ENCODE measurements at regions not wholly inside any gene's neighbourhood (a gene's known extent, or its start where the extent isn't known, plus 50 kb on each side); places are given as distances from the start of the nearest gene placed in this dataset.
A peak's percentile ranks its signal among the peaks of the same experiment; 100 is the strongest.

- Histone ChIP-seq H3K27me3 (ENCODE audit: control insufficient read depth, insufficient read depth, low read length) (no peaks in the 10 kb centered on the region), H3K9ac (ENCODE audit: insufficient read depth, low read length) (no peak overlapping the region), H2AFZ (ENCODE audit: low read length) (no peak overlapping the region), H4K20me1 (ENCODE audit: control insufficient read depth, extremely low read depth, insufficient read depth, low read length) (no peaks in the 10 kb centered on the region), H3K4me2 (ENCODE audit: extremely low read depth, insufficient read depth, low read length) (no peak overlapping the region), H3K36me3 (ENCODE audit: control insufficient read depth, insufficient read depth, low read length) (no peaks in the 10 kb centered on the region), H3K27ac (ENCODE audit: insufficient read depth, low read length) (no peak overlapping the region), H3K4me1 (ENCODE audit: control insufficient read depth, extremely low read depth, insufficient read depth, low read length) (no peaks in the 10 kb centered on the region), H3K9me3 (ENCODE audit: control insufficient read depth, insufficient read depth, low read depth, low read length) (no peaks in the 10 kb centered on the region), H3K4me3 (replicated peaks in 1 of 4; ENCODE audit: control extremely low read depth in 1 of 4, insufficient read depth in 1 of 4, low read depth in 3 of 4, low read length in 4 of 4) (no peak overlapping the region), H3K79me2 (ENCODE audit: control insufficient read depth, insufficient read depth, low read length) (no peaks in the 10 kb centered on the region)
- no peak for DNase-seq (ENCODE audit: low read depth in 2 of 2)
- no peak for TF ChIP-seq CTCF (conservative IDR thresholded peaks at IDR 0.05 in 1 of 2, IDR thresholded peaks at IDR 0.05 in 1 of 2; ENCODE audit: low read depth in 1 of 2, low read length in 2 of 2)
- no peak for TF ChIP-seq EZH2 (IDR thresholded peaks at IDR 0.05; ENCODE audit: low read length, missing control alignments)
Observed at GRCh38 chr4:136699905-136700304, 832.4 kb downstream of the PCDH18 start.

DNA sequence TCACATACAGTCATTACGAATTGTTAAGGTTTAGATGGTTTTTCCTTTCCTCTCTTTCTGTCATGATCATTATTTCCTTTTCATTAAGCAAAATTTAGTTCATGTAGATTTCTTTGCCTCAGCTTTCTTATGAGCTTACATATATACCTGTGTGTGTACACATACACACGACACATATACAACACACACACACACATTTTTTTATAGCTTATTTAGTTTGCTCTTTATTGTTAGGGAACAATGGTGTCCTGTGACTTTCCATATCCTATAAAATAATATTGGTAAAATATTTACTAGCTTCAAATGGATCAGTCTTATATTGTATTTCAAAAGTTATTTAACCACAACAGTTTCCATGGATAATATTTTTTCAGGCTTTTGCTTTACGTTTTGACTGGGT lies 840.7 kb downstream of the PCDH18 start:
- no peak overlapping the region for H3K4me2 ChIP-seq (ENCODE audit: extremely low read depth, insufficient read depth, low read length)
- TF ChIP-seq EZH2 (IDR thresholded peaks at IDR 0.05; ENCODE audit: low read length, missing control alignments): no peak
- TF ChIP-seq CTCF (conservative IDR thresholded peaks at IDR 0.05 in 1 of 2, IDR thresholded peaks at IDR 0.05 in 1 of 2; ENCODE audit: low read depth in 1 of 2, low read length in 2 of 2): no peak
- no peak overlapping the region for H3K27ac ChIP-seq (ENCODE audit: insufficient read depth, low read length)
- no peaks in the 10 kb centered on the region for H3K27me3 ChIP-seq (ENCODE audit: control insufficient read depth, insufficient read depth, low read length)
- H3K9ac ChIP-seq (ENCODE audit: insufficient read depth, low read length): no peak overlapping the region
- H3K4me3 ChIP-seq (replicated peaks in 1 of 4; ENCODE audit: control extremely low read depth in 1 of 4, insufficient read depth in 1 of 4, low read depth in 3 of 4, low read length in 4 of 4): no peak overlapping the region
- H3K36me3 ChIP-seq (ENCODE audit: control insufficient read depth, insufficient read depth, low read length): no peaks in the 10 kb centered on the region
- no peak overlapping the region for H2AFZ ChIP-seq (ENCODE audit: low read length)
- H3K4me1 ChIP-seq (ENCODE audit: control insufficient read depth, extremely low read depth, insufficient read depth, low read length): no peaks in the 10 kb centered on the region
- no peaks in the 10 kb centered on the region for H4K20me1 ChIP-seq (ENCODE audit: control insufficient read depth, extremely low read depth, insufficient read depth, low read length)
- no peaks in the 10 kb centered on the region for H3K79me2 ChIP-seq (ENCODE audit: control insufficient read depth, insufficient read depth, low read length)
- no peaks in the 10 kb centered on the region for H3K9me3 ChIP-seq (ENCODE audit: control insufficient read depth, insufficient read depth, low read depth, low read length)
- DNase-seq (ENCODE audit: low read depth in 2 of 2): no peak

DNA sequence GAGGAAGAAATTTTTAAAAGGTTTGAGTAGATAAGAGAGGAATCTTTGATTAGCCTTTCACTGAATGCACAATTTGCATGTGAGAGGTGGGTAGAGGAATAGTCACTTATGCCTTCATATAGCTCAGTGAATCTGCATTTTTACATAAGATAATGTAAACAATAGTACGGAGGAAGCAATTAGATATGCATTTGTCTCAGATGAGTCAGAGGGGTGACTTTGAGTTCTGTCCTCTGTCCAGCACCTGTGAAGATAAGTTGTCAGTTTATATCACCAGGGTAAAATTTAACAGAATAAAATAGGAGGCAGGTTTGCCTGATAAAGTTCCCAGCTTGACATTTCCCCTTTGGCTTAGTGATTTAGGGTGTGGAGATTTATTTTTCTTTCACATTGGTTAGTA lies 841.9 kb downstream of the PCDH18 start:
- H3K36me3 ChIP-seq (ENCODE audit: control insufficient read depth, insufficient read depth, low read length): no peaks in the 10 kb centered on the region
- DNase-seq (ENCODE audit: low read depth in 2 of 2): peak in 1 of 2 donors; percentile 25
- no peaks in the 10 kb centered on the region for H3K79me2 ChIP-seq (ENCODE audit: control insufficient read depth, insufficient read depth, low read length)
- TF ChIP-seq CTCF (conservative IDR thresholded peaks at IDR 0.05 in 1 of 2, IDR thresholded peaks at IDR 0.05 in 1 of 2; ENCODE audit: low read depth in 1 of 2, low read length in 2 of 2) (no peak), EZH2 (IDR thresholded peaks at IDR 0.05; ENCODE audit: low read length, missing control alignments) (no peak)
- H4K20me1 ChIP-seq (ENCODE audit: control insufficient read depth, extremely low read depth, insufficient read depth, low read length): no peaks in the 10 kb centered on the region
- H3K4me3 ChIP-seq (replicated peaks in 1 of 4; ENCODE audit: control extremely low read depth in 1 of 4, insufficient read depth in 1 of 4, low read depth in 3 of 4, low read length in 4 of 4): no peak overlapping the region
- H3K27ac ChIP-seq (ENCODE audit: insufficient read depth, low read length): no peak overlapping the region
- no peak overlapping the region for H2AFZ ChIP-seq (ENCODE audit: low read length)
- H3K4me1 ChIP-seq (ENCODE audit: control insufficient read depth, extremely low read depth, insufficient read depth, low read length): no peaks in the 10 kb centered on the region
- no peaks in the 10 kb centered on the region for H3K9me3 ChIP-seq (ENCODE audit: control insufficient read depth, insufficient read depth, low read depth, low read length)
- H3K9ac ChIP-seq (ENCODE audit: insufficient read depth, low read length): no peak overlapping the region
- no peak overlapping the region for H3K4me2 ChIP-seq (ENCODE audit: extremely low read depth, insufficient read depth, low read length)
- no peaks in the 10 kb centered on the region for H3K27me3 ChIP-seq (ENCODE audit: control insufficient read depth, insufficient read depth, low read length)

All from fibroblast of lung (primary cell).